Non-pigmented ciliary epithelial cell (primary cell): ENCODE measurements at regions not wholly inside any gene's neighbourhood (a gene's known extent, or its start where the extent isn't known, plus 50 kb on each side); places are given as distances from the start of the nearest gene placed in this dataset.

Experiments
- DNase-seq: peaks from one replicate; pipeline ENCODE4 v3.0.0-alpha.2; 2010; ENCODE audit warnings: low read depth

DNA sequence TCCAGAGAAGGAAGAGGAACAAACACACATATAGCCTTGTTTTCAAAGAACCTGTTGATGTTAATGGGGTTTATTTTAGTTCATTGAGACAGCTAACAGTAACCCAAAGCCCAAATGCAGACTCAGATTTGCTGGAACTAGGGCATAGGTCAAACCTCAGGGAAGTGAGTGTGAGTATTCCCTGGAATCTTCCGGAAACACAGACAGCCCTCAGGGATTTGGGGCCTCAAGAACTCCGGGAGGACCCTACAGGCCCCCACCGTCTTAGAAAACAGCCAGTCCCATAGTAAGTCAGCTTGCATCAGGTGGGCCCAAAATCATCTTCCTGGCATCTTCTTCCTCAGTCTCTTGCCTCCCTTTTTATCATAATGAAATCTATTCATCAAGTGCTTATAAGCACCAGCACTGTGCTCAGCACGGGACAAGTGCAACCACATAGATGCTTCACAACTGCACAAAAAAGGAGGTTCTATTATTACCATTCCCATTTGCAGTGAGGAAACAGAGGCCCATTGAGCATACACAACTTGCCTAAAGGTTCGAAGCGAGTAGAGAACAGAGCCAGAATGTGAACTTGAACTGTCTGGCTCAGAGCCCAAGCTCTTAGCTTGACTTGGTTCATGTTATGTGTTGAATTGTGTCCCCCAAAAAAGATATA, 50.2 kb upstream of the BCL11A start:
- no peak for DNase-seq

DNA sequence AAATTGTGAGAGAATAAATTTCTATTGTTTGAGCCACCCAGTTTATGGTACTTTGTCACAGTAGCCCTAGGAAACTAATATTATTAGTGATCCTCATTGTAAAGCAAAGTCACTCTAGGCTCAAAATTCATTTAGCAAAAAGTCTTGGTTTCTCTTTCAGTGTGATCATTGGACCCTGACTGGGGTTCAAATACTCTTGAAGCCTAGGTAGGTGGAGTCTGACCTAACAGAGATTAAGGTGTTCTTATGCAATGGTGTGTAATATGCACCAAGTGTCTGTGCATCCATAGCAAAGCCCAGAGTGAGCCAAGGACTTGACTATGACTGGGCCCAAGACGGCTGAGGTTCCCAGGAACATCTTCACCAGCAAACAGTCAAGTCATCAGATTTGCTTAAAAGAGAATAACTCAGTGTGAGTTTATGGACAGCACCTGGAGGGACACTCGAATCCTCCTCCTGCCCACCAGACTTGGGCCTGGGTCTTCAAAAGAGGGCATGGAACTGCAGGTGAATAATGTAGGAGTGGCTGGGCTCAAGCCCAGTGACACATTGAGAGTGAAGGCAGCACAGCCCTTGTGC, 51.1 kb upstream of the BCL11A start:
- DNase-seq, result no peak

DNA sequence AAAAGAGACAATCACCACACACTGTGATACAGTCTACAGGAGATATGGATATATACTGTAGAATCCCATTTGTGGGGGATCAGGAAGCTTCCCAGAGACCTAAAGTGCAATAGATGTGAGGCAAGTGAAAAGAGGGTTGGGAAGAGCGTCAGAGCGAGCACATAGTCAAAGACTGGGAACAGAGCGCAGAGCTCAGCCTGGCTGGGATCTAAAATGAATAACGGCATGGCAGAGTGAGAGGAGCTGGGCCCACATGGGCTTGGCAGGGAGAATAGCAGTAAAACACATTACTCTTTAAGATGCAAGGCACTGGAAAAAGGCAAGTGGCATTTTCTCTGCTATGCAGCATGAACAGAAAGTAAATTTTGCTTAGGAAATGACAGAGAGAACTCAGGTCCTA, 52.4 kb upstream of the BCL11A start:
- DNase-seq, result no peak

DNA sequence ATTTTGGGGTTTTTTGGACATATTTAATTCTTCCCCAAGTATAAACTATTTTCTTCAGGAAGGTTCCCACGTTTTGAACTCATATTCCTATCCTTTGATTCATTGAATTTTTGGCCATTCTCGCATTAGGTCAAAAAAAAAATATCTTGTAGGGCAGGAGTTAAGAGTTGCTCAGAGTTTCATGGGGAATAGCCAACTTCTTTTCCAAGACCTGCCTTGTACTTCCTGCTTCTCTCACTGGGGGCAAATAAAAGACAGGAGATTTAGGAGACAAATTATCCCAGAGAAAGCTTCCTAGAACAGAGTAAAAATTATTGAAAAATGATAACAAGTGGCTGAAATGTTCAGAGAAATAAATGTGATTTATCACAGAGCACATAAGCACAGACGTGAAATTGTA, 55.2 kb upstream of the BCL11A start:
- no peak for DNase-seq

DNA sequence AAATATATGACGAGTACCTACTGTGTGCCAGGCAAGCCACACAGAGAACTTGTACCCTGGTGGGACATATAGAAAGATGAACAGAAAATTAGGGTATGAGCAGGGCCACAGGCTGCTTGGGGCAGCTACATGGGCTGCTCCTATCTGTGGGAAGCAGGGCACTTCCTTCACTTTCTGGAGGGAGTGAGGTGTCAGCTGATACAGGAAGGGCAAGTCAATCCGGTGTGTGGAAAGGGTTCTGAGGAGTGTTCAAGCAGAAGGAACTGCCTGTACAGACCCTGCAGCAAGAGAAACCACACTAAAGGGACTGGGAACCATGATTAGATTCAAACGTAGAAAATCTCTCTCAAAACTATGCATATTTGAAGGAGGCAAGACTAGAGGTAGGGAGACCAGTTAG, 58.6 kb upstream of the BCL11A start:
- no peak for DNase-seq

DNA sequence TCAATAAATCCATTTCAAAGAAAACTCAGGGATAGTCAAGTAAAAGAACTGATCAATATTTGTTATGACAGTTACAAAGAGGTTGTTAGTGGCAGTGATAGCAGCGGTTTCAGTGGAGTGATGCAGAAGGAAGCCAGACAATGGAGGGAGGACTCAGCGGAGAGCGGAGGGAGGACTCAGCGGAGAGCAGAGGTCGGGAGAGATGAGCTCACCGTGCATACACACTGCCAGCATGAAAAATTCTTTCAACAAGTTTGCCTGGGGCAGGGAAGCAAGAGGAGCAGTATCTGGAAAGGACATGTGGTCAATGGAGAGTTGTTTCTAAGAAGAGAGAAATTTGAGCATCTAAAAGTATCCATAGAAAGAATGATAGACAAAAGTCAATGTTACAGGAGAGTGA, 60.9 kb upstream of the BCL11A start:
- DNase-seq, result no peak

DNA sequence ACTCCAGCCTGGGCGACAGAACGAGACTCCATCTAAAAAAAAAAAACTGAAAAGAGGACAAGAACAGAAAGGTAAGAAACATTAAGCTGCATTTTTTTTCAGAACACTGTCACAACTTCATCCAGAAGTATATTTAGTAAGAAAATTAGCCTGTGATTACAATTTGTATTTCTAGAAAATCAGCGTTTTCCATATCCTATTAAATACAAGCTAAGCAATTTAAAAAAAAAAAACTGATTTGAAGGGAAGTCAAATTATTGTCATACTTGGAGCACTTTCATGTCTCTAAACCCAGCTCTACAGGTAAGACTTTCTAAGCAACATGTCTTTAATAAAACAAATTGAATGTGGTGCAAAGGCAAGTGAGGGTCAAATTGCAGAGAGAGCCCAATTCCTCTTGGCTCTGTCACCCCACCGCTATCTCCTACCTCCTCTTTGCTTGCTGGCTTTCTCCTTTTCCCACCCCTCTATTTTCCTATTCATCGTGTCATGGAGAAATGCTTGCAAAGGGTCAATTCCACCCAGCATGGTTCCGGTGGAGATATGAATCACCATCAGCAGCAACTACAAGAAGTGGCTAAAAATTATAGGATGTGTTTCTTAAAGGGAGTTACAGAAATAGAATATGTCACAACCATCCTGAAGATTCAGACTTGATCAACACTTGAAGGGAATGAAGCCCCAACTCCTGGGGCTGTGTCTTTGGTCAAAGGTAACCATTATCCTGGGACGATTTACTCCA, 68.4 kb upstream of the BCL11A start:
- no peak for DNase-seq

DNA sequence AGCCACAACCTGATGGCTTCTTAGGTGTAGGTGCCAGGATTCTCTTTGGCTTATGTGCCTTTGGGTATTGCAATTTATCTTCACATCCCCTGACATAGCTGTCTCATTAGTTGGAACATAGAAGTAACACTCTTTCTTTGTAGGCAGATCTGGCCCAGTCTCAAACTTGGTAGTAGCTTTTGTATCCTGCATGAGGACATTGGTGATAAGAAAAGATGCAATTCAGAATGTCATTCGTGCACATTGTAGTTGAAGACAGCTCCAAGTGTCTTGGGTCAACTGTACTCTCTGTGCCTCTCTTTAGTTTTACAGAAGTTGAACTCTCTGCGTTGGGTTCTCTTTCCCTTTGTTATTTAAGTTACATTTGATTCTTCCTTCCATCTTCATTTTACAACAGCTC, 69.6 kb upstream of the BCL11A start:
- no peak for DNase-seq

DNA sequence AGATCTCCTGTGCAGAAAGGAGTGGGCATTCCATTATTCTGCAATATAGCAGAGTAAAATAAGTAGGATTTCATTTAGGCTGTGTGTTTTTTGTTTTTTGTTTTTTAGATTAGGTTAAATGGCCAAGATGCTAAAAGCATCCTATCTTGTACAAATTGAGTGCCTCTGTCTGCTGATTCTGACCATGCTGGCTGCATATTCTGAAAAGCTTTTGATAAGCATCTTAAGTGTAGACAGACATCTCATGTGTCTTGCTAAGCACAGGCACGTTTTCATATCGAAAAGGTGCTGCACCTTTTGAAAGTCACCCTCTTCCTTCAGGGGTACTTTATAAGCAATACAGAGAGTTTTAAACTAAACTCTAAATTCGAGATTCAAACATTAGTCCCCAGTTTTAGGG, 74.0 kb upstream of the BCL11A start:
- DNase-seq, result no peak

DNA sequence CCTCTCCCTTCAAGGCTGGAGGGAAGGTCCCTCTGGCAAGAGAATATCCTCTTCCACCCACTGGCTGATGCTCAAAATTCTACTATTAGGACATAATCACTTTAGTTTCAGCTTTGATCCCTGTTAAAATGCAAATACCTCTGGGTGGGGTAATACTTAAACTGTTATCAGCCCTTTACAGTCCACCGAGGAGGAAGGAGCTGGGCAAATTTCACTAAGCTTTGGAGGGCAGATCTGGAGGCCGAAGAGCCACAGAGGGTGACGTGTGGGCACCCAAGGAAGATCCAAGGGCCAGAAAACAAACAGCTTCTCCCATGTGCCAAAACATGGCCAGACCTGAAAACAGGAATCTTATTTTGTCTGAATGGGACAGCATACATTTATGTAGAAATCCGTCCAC, 74.6 kb upstream of the BCL11A start:
- DNase-seq, result no peak

DNA sequence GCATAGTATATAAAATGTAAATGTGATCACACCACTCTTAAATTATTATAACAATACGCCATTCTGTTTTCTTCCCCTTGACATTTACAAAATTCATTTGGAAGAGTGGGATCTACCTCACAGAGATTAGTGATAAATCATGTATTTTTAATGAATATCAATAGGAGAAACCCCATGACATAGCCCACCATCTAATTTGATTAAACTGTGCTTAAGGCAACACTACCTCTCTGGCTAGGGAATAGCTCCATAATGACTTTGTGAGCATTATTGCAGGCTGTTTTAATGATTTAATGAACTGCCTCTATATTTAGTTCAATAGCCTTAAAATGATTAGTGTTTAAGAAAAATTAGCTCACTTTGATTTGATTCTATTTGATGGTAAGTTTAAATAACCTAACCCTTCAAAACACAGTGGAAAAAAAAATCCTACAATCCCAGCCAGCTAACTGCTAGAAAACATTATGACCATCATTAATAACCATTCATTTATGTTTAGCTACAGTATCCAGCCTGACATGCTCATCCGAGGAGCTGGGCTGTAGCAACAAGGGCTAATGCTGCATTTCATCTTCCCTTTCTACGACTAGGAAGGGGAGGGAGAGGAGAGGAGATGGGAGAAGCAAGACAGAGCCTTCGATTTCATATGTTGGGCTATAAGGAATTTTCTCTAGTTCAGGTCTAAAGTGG, 75.3 kb upstream of the BCL11A start:
- no peak for DNase-seq

DNA sequence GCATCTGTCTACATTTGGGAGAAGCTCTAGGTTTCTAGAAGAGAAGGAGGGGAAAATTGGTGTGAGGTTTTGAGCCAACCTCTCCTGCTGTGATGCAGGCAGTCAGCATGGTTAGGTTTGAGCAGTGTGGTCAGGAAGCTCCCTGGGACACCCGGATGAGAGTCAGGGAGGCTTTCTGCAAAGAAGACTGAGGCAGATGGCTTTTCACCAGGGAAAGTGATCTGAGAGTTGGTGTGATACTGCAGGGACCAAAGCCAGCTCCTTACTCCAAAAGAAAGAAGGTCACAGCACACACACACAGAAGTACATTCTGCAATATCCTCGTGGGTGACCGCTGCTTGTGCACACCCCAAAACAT, 75.8 kb upstream of the BCL11A start:
- DNase-seq, result no peak

DNA sequence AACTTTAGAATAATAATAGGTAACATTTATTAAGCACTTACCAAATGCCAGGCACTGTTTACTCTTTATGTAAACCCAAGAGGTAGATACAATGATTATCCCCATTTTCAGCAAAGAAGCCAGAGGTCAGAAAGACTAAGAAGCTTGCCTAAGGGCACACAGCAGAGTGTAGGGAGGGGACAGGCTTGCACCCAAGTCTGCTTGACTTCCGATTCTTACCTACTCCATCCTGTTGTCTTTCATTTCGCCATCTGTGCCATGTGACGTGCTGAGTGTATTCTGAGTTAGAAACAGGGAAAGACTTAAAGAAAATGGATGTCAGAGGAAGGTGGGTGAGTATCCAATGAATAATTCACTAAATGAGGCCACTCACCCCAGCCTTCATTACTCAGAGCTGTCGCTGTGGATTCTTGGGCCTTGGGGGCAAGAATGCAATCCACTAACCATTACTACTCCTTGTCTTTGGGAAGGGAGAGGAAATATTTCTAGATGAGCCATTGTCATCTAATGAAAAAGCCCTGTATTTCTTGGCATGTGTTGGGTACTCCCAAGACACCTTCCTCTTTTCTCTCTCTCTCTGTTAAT, 76.4 kb upstream of the BCL11A start:
- no peak for DNase-seq

DNA sequence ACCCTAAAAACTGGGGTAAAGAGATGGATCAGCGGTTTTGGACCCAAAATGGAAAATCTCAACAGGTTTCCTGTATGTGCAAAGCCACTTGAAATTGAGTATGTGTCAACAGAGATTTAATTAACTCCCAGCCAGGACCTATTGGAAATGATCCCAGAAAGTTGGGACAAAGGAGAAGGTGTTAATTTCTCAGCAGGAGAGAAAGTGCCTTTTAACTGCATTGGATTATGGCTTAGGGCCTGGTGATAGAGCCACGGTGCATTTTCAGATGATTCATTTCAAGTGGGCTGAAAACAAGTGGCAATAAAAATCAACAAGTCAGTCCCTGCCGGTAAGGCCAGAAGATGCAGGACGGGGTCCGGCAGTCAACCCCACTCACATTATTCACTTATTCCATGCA, 80.2 kb upstream of the BCL11A start:
- DNase-seq, result no peak

DNA sequence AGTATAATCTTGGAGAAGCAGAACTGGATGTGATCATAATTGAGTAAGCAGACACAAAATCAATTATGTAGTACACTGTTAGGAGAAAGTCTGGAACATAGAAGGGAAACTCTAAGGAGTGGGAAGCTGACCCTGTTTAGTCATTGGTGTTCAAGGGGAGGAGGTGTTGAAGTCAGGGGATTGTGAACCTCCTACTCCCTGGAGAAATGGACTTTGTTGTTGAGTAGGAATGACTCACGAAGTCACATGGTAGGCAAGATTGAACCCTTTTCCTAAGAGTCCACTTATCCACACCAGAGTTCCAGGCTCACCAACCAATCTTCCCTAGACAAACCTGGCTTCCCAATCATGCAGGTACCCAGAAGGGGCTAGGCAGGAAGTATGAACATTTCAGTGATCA, 81.0 kb upstream of the BCL11A start:
- DNase-seq, result no peak

DNA sequence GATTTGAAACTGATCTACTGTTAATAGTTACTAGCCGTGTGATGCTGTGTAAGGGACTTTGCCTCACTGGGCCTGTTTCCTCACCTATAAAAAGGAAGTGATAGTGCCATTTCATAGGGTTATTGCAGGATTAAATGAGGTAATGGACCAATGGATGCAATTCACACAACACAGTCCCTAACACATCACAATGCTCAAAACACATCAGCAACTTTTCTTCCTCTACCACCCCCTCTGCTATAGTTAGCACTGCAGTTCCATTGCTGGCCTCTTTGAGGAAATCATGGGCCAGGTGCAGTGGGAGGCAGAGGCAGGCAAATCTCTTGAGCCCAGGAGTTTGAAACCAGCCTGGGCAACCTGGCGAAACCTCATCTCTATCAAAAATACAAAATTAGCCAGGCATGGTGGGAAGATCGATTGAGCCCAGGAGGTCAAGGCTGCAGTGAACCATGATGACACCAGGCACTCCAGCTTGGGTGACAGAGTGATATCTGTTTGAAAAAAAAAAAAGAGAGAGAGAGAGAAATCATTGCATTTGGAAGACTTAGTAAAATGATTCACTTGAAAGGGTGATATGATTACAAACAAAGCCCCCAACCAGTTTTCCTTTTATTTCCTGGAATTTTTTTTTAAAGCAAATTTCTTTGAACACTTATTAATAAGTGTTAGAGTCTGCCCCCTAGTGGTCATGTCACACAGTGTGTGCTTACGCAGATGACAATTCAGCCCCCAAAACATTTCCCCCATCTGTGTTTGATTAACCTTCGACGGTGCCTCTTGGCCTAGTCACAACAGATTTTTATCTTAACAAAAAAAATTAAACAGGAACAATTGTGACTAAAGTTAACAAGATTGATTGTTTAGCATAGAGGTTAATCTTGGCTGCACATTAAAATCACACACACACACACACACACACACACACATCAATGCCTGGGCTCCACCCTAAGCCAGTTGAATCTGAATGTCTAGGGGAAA, 88.6 kb upstream of the BCL11A start:
- peak; percentile 26 for DNase-seq

DNA sequence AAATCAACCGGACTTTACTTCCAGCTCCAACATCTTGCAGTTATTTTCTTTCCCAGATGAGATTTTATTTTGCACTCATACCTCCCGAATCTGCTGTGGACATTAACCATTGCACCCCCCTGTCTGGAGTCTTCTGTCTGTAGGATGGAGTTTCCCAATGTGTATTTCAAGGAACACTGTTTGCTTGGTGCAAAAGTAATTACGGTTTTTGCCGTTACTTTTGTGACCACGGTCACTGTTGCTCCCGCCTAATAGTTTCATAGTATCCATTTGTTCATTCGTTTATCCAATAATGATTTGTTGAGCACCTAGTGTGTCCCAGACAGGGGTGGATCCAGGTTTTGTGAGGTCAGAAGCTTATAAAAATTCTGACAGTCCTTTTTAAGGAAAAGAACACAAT, 90.3 kb upstream of the BCL11A start:
- DNase-seq, result no peak

DNA sequence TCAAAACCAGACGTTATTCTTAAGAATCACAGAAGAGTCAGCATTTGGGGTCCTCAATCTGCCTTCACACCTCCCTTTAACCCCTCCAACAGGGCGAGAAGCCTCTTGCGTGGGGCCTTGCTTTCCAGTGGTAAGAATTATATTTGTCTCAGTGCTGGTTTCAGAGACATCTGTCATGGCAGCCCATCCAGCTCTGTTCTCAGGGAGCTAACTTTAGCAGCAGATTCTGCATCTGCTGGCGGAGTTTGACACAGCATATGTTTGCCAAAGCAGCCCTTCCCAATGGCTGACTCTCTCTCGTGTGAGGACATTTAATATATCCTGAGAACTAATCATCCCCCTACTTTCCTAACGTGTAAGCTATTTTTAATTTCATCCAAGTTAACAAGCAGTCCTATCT, 91.5 kb upstream of the BCL11A start:
- no peak for DNase-seq

DNA sequence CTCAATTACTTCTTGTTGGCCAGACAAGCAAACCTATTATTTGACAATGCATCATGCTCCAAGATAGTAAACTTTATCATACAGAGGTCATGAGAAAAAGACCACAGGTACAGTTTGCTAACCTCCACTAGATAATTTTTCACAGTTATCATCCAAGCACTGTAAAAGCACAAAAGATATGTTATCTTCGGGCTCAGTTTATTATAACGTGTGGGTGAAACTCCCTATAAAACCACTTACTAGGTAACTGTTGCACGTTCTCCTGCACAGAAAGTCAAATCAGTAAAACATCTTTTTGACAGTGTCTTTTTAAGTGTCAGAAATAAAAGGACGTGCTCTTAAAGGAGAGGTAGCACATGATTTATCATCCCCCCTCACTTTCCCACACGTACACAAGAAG, 94.7 kb upstream of the BCL11A start:
- no peak for DNase-seq

DNA sequence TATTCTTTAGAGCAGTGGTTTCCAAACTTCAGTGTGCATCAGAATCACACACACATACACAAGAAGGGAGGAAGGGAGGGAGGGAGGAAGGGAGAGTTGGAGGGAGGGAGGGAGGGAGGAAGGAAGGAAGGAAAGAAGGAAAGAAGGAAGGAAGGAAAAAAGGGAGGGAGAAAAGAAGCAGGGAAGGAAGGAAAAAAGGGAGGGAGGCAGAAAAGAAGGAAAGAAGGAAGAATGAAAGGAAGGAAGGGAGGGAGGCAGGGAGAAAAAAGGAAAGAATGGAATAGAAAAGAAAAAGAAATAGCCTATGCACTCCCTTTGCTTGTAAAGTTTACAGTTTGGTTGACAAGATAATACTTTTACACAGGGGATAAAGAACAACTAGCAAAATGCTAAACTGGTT, 96.3 kb upstream of the BCL11A start:
- no peak for DNase-seq

DNA sequence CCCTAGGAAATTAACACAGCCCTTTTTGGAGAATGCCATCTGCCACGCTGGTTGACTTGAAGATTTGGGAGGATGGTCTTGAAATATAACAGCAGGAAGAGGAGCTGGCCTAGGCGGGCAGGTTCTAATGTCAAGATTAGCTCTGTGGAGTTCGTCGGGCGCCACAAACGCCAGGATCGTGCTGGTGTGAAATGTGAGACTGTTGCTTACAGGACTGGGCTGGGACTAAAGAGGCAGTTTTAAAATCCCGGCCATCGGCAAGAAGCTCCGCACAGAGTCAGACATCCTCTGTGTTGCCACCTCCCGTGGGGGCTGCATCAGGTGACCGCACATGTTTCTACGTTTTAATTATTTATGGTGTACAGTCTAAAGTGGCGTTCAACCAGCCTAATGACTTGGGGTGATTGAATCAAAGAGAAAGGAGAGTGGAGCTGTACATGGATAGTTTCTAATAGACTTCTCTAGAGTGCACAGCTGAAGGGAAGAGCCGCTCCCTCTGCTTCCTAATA, 99.4 kb upstream of the BCL11A start:
- no peak for DNase-seq
